ENCODE measurements at regions not wholly inside any gene's neighbourhood (a gene's known extent, or its start where the extent isn't known, plus 50 kb on each side); places are given as distances from the start of the nearest gene placed in this dataset.

GRCh38 chr13:63851526-63851925 lies 2435.9 kb upstream of the PCDH20 start (continued):
- TF ChIP-seq AFF4 (CRISPR knock-in tag; IDR thresholded peaks at IDR 0.05; ENCODE audit: borderline replicate concordance) = no peak
- no peak for TF ChIP-seq JAZF1 (CRISPR knock-in tag; IDR thresholded peaks at IDR 0.05)
- TF ChIP-seq KAT7 (CRISPR knock-in tag; IDR thresholded peaks at IDR 0.05; ENCODE audit: borderline replicate concordance) = no peak
- TF ChIP-seq CDX4 (CRISPR knock-in tag; IDR thresholded peaks at IDR 0.05; ENCODE audit: borderline replicate concordance) = no peak
- no peak for TF ChIP-seq CREM (CRISPR knock-in tag; IDR thresholded peaks at IDR 0.05)
- TF ChIP-seq ZNF317 (CRISPR knock-in tag; IDR thresholded peaks at IDR 0.05; ENCODE audit: borderline replicate concordance, low read depth) = no peak
- TF ChIP-seq ZMAT4 (CRISPR knock-in tag; IDR thresholded peaks at IDR 0.05) = no peak
- no peak for TF ChIP-seq ZNF219 (CRISPR knock-in tag; IDR thresholded peaks at IDR 0.05; ENCODE audit: borderline replicate concordance)
- TF ChIP-seq JUN (CRISPR knock-in tag; IDR thresholded peaks at IDR 0.05) = no peak

GRCh38 chr13:63843766-63844699 lies 2428.4 kb upstream of the PCDH20 start:
- H3K4me3 Mint-ChIP-seq = no peak overlapping the region
- peaks cover 3% of the 10 kb centered on the region; the same call in 1 of the 2 replicates for H3K9me3 Mint-ChIP-seq
- ATAC-seq (no peak), DNase-seq (ENCODE audit: low spot score) (no peak)
- CTCF ChIA-PET = no interaction called here
- H3K4me1 Mint-ChIP-seq = no peaks in the 10 kb centered on the region
- TF ChIP-seq ZNF121 (CRISPR knock-in tag; IDR thresholded peaks at IDR 0.05) (no peak), NR1H2 (CRISPR knock-in tag; IDR thresholded peaks at IDR 0.05) (no peak), HMGXB4 (CRISPR knock-in tag; IDR thresholded peaks at IDR 0.05) (no peak), ZNF423 (CRISPR knock-in tag; IDR thresholded peaks at IDR 0.05) (no peak), FOXK1 (CRISPR knock-in tag; IDR thresholded peaks at IDR 0.05) (no peak), ZNF263 (CRISPR knock-in tag; IDR thresholded peaks at IDR 0.05; ENCODE audit: low read depth) (no peak), MAX (CRISPR knock-in tag; IDR thresholded peaks at IDR 0.05) (no peak), USF1 (CRISPR knock-in tag; IDR thresholded peaks at IDR 0.05) (no peak), AR (CRISPR knock-in tag; IDR thresholded peaks at IDR 0.05) (no peak), ZSCAN18 (CRISPR knock-in tag; IDR thresholded peaks at IDR 0.05) (no peak)
- POLR2A ChIA-PET = no interaction called here
- H3K27me3 Mint-ChIP-seq (ENCODE audit: low read depth) = no peaks in the 10 kb centered on the region
- no peak overlapping the region for H3K27ac Mint-ChIP-seq
- H3K36me3 Mint-ChIP-seq = no peaks in the 10 kb centered on the region
